Right lobe of liver (tissue), 6 donors: ENCODE measurements at regions not wholly inside any gene's neighbourhood (a gene's known extent, or its start where the extent isn't known, plus 50 kb on each side); places are given as distances from the start of the nearest gene placed in this dataset.

Source experiments
- ATAC-seq, 4 donors: fragments of 200-7000 bp; cut with Tn5 transposase; one replicate each; pipeline ENCODE4 v1.9.1; 2020; ENCODE audit warnings: mild to moderate bottlenecking in 4 of 4, moderate library complexity in 4 of 4
- DNase-seq, 3 donors: peaks; one replicate each; pipeline ENCODE4 v3.0.0-alpha.2; 2020
- H3K27ac ChIP-seq, 3 donors: fragments of 200-600 bp; one replicate each; pipeline ENCODE4 v1.8.0; 2022
- H3K27me3 ChIP-seq, 2 donors: fragments of 200-600 bp; one replicate each; pipeline ENCODE4 v1.8.0; 2022
- H3K36me3 ChIP-seq, 4 donors: fragments of 200-600 bp; sonication (generic) in 1 of 4; one replicate each; pipeline versions ENCODE4 v1.5.1 to v1.8.0; 2017 to 2022; ENCODE audit warnings: control low read depth in 1 of 4
- H3K4me1 ChIP-seq, 4 donors: fragments of 200-600 bp; sonication (generic) in 1 of 4; one replicate each; pipeline versions ENCODE4 v1.5.1 to v1.8.0; 2017 to 2022; ENCODE audit warnings: control low read depth in 1 of 4
- H3K4me3 ChIP-seq, 3 donors: fragments of 200-600 bp; one replicate each; pipeline ENCODE4 v1.8.0; 2022
- H3K9me3 ChIP-seq, 4 donors: fragments of 200-600 bp; sonication (generic) in 1 of 4; one replicate each; pipeline versions ENCODE4 v1.5.1 to v1.8.0; 2017 to 2022; ENCODE audit warnings: control low read depth in 1 of 4
- POLR2A ChIP-seq: fragments of 450-650 bp; IDR thresholded peaks from one replicate; pipeline ENCODE4 v1.6.1; 2017; ENCODE audit warnings: antibody characterized with exemption, mild to moderate bottlenecking
- WGBS: methylation state at CpG from one replicate; pipeline ENCODE4 v1.1.6; 2018; ENCODE audit warnings: low coverage, low lambda C conversion rate; ENCODE audit not compliant: insufficient coverage; ENCODE audit errors: missing lambda C conversion rate; 5-methylcytosine and 5-hydroxymethylcytosine counted together
- intact Hi-C, 2 donors: fragments of 100-400 bp; cut with DNase I; formaldehyde crosslinking; loops; one replicate each; pipeline versions ENCODE4 v1.11.2 to v1.14.1; 2022
- TF ChIP-seq, protein P1 (sequence below), 4 donors: fragments of 200-600 bp in 3 of 4; fragments of 450-650 bp in 1 of 4; IDR thresholded peaks; one replicate each; pipeline versions ENCODE4 v1.5.1 to v1.8.0; 2016 to 2022; ENCODE audit warnings: antibody characterized with exemption in 4 of 4, mild to moderate bottlenecking in 2 of 4
- donor health status: DM: no; HTN: yes; CAD: no.
- donor health status: DM: no; HTN: no; CAD: no.
- donor health status: DM: no; HTN: no; CAD: no.
- donor health status: DM: no; HTN: yes; CAD: no.
- donor health status: DM: no; HTN: yes; CAD: no.

GRCh38 chr6:140554421-140554820, 1180.0 kb upstream of the CITED2 start:
- H3K9me3 ChIP-seq: no peaks in the 10 kb centered on the region
- intact Hi-C loops: no loop called here

GRCh38 chr6:140548366-140548765, 1173.9 kb upstream of the CITED2 start:
- no peak overlapping the region for H3K4me3 ChIP-seq
- 80% methylated on average over 1 of the region's 1 CpG for WGBS
- H3K27me3 ChIP-seq: no peaks in the 10 kb centered on the region
- DNase-seq (no peak), ATAC-seq (no peak)
- intact Hi-C loops: no loop called here
- H3K4me1 ChIP-seq: no peaks in the 10 kb centered on the region
- H3K36me3 ChIP-seq: no peaks in the 10 kb centered on the region
- TF ChIP-seq, protein P1, sequence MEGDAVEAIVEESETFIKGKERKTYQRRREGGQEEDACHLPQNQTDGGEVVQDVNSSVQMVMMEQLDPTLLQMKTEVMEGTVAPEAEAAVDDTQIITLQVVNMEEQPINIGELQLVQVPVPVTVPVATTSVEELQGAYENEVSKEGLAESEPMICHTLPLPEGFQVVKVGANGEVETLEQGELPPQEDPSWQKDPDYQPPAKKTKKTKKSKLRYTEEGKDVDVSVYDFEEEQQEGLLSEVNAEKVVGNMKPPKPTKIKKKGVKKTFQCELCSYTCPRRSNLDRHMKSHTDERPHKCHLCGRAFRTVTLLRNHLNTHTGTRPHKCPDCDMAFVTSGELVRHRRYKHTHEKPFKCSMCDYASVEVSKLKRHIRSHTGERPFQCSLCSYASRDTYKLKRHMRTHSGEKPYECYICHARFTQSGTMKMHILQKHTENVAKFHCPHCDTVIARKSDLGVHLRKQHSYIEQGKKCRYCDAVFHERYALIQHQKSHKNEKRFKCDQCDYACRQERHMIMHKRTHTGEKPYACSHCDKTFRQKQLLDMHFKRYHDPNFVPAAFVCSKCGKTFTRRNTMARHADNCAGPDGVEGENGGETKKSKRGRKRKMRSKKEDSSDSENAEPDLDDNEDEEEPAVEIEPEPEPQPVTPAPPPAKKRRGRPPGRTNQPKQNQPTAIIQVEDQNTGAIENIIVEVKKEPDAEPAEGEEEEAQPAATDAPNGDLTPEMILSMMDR (IDR thresholded peaks at IDR 0.05): no peak
- no peak overlapping the region for H3K27ac ChIP-seq
- H3K9me3 ChIP-seq: no peaks in the 10 kb centered on the region

More at GRCh38 chr6:140554421-140554820, 1180.0 kb upstream of the CITED2 start:
- WGBS: no CpG with 5 or more reads among the region's 2 CpGs
- no peak overlapping the region for H3K4me3 ChIP-seq
- H3K36me3 ChIP-seq: no peaks in the 10 kb centered on the region
- no peak for DNase-seq
- no peaks in the 10 kb centered on the region for H3K27me3 ChIP-seq
- no peak for ATAC-seq
- H3K27ac ChIP-seq: no peak overlapping the region
- no peaks in the 10 kb centered on the region for H3K4me1 ChIP-seq
- TF ChIP-seq, protein P1 (IDR thresholded peaks at IDR 0.05): no peak
- no peak for TF ChIP-seq POLR2A

DNA sequence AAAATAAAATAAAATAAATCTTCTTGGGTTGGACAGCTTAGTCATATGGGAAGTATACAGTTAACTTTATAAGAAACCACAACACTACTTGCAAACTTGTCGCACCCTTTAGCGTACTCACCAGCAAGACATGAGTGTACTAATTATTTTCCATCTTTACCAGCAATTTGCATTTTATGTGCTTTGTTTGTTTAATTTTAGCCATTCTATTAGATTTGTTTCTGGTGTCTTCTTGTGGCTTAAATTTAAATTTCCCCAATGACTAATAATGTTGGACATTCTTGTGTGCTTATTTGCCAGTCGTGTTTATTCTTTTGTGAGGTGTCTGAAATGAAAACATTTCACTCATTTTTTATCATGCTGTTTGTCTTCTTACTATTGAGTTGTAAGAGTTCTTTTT, 1172.2 kb upstream of the CITED2 start:
- intact Hi-C loops: no loop called here
- TF ChIP-seq, protein P1 (IDR thresholded peaks at IDR 0.05): no peak
- TF ChIP-seq POLR2A: no peak
- Histone ChIP-seq H3K4me1 (no peaks in the 10 kb centered on the region), H3K27me3 (no peaks in the 10 kb centered on the region), H3K9me3 (no peaks in the 10 kb centered on the region), H3K4me3 (no peak overlapping the region), H3K36me3 (no peaks in the 10 kb centered on the region), H3K27ac (no peak overlapping the region)
- DNase-seq: no peak
- 69% methylated on average over 3 of the region's 3 CpGs for WGBS
- ATAC-seq: no peak

- WGBS: 84% methylated on average over 3 of the region's 3 CpGs
- no peaks in the 10 kb centered on the region for H3K36me3 ChIP-seq
- H3K27me3 ChIP-seq: no peaks in the 10 kb centered on the region
- no peaks in the 10 kb centered on the region for H3K9me3 ChIP-seq
- no peak for DNase-seq
- intact Hi-C loops: no loop called here
- no peaks in the 10 kb centered on the region for H3K4me1 ChIP-seq
- TF ChIP-seq, protein P1 (IDR thresholded peaks at IDR 0.05): no peak
- TF ChIP-seq POLR2A: no peak
- no peak for ATAC-seq
- H3K27ac ChIP-seq: no peak overlapping the region
- H3K4me3 ChIP-seq: no peak overlapping the region
Observed at GRCh38 chr6:140544431-140544830, 1170.0 kb upstream of the CITED2 start.

DNA sequence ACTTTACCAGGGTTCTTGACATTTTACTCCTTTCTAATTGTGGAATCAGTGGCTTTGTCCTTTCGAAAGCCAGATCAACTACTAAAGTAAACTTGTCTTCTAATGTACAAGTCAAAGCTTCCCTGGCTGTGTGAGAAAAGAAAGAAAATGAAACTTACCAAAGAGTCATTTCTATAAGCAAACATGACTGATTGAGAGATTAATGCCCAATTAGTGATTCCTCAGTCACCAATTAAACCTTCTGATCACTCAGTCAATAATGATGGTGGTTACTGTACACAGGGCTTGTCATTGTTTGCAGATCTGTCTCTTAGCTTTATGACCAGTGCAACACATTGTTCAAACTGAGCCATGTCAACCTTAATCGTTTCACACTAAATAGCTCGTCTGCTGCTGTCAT, 1168.4 kb upstream of the CITED2 start:
- WGBS: 83% methylated on average over 3 of the region's 3 CpGs
- H3K4me3 ChIP-seq: no peak overlapping the region
- TF ChIP-seq POLR2A: no peak
- TF ChIP-seq, protein P1 (IDR thresholded peaks at IDR 0.05): no peak
- H3K9me3 ChIP-seq: no peaks in the 10 kb centered on the region
- H3K4me1 ChIP-seq: no peaks in the 10 kb centered on the region
- no peaks in the 10 kb centered on the region for H3K36me3 ChIP-seq
- intact Hi-C loops: no loop called here
- DNase-seq: no peak
- H3K27me3 ChIP-seq: no peaks in the 10 kb centered on the region
- H3K27ac ChIP-seq: no peak overlapping the region
- no peak for ATAC-seq
